Ishikawa (cell line): ENCODE measurements at regions not wholly inside any gene's neighbourhood (a gene's known extent, or its start where the extent isn't known, plus 50 kb on each side); places are given as distances from the start of the nearest gene placed in this dataset.
A peak's percentile ranks its signal among the peaks of the same experiment; 100 is the strongest.

Experiments
- CEBPB ChIP-seq: IDR thresholded peaks from 2 replicates; pipeline ENCODE4 v1.6.1; 2012
- CREB1 ChIP-seq: IDR thresholded peaks from 2 replicates; pipeline ENCODE4 v1.6.1; 2012; ENCODE audit warnings: low read depth
- EGR1 ChIP-seq: IDR thresholded peaks from 2 replicates; pipeline ENCODE4 v1.6.1; 2012
- EP300 ChIP-seq: IDR thresholded peaks from 2 replicates; pipeline ENCODE4 v1.6.1; 2012; ENCODE audit warnings: borderline replicate concordance
- FOXM1 ChIP-seq: IDR thresholded peaks from 2 replicates; pipeline ENCODE4 v1.6.1; 2012; ENCODE audit warnings: low read depth, borderline replicate concordance
- MAX ChIP-seq: IDR thresholded peaks from 2 replicates; pipeline ENCODE4 v1.6.1; 2012
- NFIC ChIP-seq: IDR thresholded peaks from 2 replicates; pipeline ENCODE4 v1.6.1; 2012
- RAD21 ChIP-seq: IDR thresholded peaks from 2 replicates; pipeline ENCODE4 v1.6.1; 2012; ENCODE audit warnings: low read depth
- REST ChIP-seq: IDR thresholded peaks from 2 replicates; pipeline ENCODE4 v1.6.1; 2012; ENCODE audit warnings: low read depth, mild to moderate bottlenecking
- TAF1 ChIP-seq: IDR thresholded peaks from 2 replicates; pipeline ENCODE4 v1.6.1; 2012; ENCODE audit warnings: low read depth, mild to moderate bottlenecking
- TCF12 ChIP-seq: IDR thresholded peaks from 2 replicates; pipeline ENCODE4 v1.6.1; 2012; ENCODE audit warnings: low read depth
- TEAD4 ChIP-seq: IDR thresholded peaks from 2 replicates; pipeline ENCODE4 v1.6.1; 2012
- USF1 ChIP-seq: IDR thresholded peaks from 2 replicates; pipeline ENCODE4 v1.6.1; 2012
- YY1 ChIP-seq: IDR thresholded peaks from 2 replicates; pipeline ENCODE4 v1.6.1; 2012; ENCODE audit warnings: low read depth
- ZBTB7A ChIP-seq: IDR thresholded peaks from 2 replicates; pipeline ENCODE4 v1.6.1; 2012; ENCODE audit warnings: low read depth

GRCh38 chr13:54196684-54197083 lies 1168.1 kb downstream of the OLFM4 start:
- TF ChIP-seq TCF12: no peak
- TF ChIP-seq TAF1: no peak
- TF ChIP-seq USF1: no peak
- TF ChIP-seq RAD21: no peak
- no peak for TF ChIP-seq YY1
- no peak for TF ChIP-seq EGR1
- TF ChIP-seq CEBPB: no peak
- no peak for TF ChIP-seq EP300
- no peak for TF ChIP-seq MAX
- TF ChIP-seq REST: no peak
- TF ChIP-seq ZBTB7A: no peak
- TF ChIP-seq NFIC: no peak
- TF ChIP-seq CREB1: no peak
- TF ChIP-seq FOXM1: no peak
- no peak for TF ChIP-seq TEAD4

GRCh38 chr13:54198911-54199310 lies 1170.3 kb downstream of the OLFM4 start:
- TF ChIP-seq CREB1 (no peak), ZBTB7A (no peak), TAF1 (no peak), TEAD4 (no peak), FOXM1 (no peak), NFIC (no peak), RAD21 (no peak), EGR1 (no peak), USF1 (no peak), TCF12 (no peak), REST (no peak), CEBPB (no peak), EP300 (no peak), YY1 (no peak), MAX (no peak)

GRCh38 chr13:54206626-54207025 lies 1178.0 kb downstream of the OLFM4 start:
- no peak for TF ChIP-seq EP300

- TF ChIP-seq CEBPB (peak; percentile 64; the same call in 1 of the 2 replicates), USF1 (no peak), NFIC (peak; percentile 43), FOXM1 (0 out of 2 replicates have a peak, but pooled peaks have one; percentile 20), MAX (no peak)
Observed at GRCh38 chr13:54210397-54211049, 1181.9 kb downstream of the OLFM4 start.

- TF ChIP-seq EP300 (no peak), FOXM1 (no peak), TEAD4 (no peak), TAF1 (no peak), YY1 (no peak), REST (no peak), CREB1 (no peak), NFIC (no peak), RAD21 (no peak), USF1 (no peak), MAX (no peak), CEBPB (no peak), ZBTB7A (no peak)
Observed at GRCh38 chr13:54216221-54216620, 1187.6 kb downstream of the OLFM4 start.
